HTR-8/SVneo (cell line): ENCODE measurements at regions not wholly inside any gene's neighbourhood (a gene's known extent, or its start where the extent isn't known, plus 50 kb on each side); places are given as distances from the start of the nearest gene placed in this dataset.

Source experiments
- DNase-seq: peaks from one replicate; pipeline ENCODE4 v3.0.0; 2011; ENCODE audit warnings: low spot score, mixed read lengths; ENCODE audit not compliant: insufficient read length
- FAIRE-seq: peaks from 2 replicates; lab custom pipeline; 2011; peaks lifted over from hg19 to GRCh38; lab: Jason Lieb, UNC

DNA sequence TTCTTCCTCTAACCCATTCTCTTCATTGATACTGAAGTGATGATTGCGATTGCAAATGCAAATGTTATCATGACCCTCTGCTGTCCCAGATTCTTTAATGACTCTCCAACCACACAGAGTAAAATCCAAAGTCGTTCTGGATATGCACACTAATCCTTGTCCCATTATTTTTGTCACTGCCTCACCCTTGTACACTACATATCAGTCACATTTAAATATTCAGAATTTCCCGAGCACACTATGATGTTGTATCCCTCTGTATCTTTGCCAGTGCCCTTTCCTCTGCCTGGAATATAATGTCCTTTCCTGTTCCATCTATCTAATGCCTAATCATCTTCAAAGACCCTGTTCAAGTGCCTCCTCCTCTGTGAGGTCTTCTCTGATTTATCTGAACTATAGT, 55.4 kb upstream of the MMP13 start:
- FAIRE-seq: peak; percentile 40
- DNase-seq: no peak

DNA sequence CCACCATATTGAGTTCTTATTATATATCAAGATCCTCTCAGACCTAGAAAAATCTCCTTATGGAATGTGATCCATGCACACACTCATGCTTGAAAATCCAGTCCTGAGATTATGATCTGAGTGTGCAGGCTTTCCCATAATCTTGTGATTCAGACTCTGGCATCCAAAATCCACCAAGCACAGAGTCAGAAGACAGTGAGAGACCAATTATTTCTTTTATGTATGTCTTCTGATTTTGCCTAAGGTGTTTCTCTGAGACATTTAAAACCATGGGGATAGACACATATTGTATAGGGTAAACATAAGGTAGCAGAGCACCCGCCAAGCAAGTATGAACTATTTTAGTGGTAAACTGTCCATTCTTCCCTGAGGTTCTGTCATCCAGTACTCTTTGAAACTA, 52.0 kb upstream of the MMP13 start:
- FAIRE-seq (no peak), DNase-seq (peak; percentile 34)
